Stimulated activated naive CD8-positive, alpha-beta T cell treated with anti-CD3 and anti-CD28 coated beads, Interleukin-15, Interleukin-2, amounts not matched to agents 100 U/mL and 50 U/mL, for 24 hours (primary cell): ENCODE measurements at regions not wholly inside any gene's neighbourhood (a gene's known extent, or its start where the extent isn't known, plus 50 kb on each side); places are given as distances from the start of the nearest gene placed in this dataset.
"Not testable (repeated sequence)": the region's sequence is repeated elsewhere in the genome, so short reads cannot be mapped to it uniquely, and the experiment has no call there.

Source experiments
- ATAC-seq: fragments of 150-1000 bp; cut with Tn5 transposase; one replicate; pipeline ENCODE4 v1.10.0; 2021
- DNase-seq: peaks from one replicate; pipeline ENCODE4 v3.0.0; 2021

- ATAC-seq (no peak), DNase-seq (no peak)
These were observed 522.9 kb upstream of the FSHR start for GRCh38 chr2:49677227-49677626.

DNA sequence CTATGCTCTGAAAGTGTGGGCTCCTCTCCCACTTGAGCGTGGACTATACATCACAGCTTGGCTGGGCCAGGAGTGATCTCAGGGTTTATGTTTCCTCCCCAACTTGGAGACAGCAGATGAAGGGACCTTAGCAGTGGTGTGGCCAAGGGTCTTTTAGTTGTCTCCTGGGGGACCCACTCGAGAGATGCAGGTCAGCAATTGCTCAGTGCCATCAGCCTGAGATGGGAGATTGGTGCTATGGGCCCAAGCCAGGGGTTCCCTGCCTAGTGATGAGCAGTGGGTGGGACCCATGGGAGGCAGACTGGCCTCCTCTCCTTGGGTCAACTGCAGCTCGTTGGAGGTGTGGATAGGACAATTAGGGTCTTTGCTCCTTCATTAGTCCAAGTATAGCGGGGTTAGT lies 510.5 kb upstream of the FSHR start:
- no peak for ATAC-seq

GRCh38 chr2:49661809-49662208 lies 507.5 kb upstream of the FSHR start:
- DNase-seq (no peak), ATAC-seq (no peak)

More for the DNA sequence above, 510.5 kb upstream of the FSHR start:
- no peak for DNase-seq

DNA sequence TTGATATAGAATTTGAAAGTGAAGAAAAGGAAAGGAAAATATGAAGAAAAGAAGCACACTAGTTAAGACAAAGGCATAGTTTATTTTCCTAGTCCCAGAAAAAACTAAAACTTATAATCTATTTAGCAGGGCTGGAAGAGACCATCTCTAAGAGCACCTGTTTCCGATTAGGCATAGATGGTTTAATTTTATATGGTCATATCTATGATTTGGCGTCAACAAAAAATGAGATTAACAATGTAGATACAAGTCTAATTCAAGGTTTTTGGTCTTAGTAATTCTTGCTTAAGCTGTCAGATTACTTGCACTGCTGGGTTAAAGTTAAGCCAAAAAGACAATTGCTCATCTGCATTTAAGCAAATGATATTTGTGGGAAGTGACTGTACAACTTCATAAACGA lies 502.5 kb upstream of the FSHR start:
- no peak for DNase-seq
- no peak for ATAC-seq

- DNase-seq (no peak), ATAC-seq (no peak)
These were observed 488.8 kb upstream of the FSHR start for GRCh38 chr2:49643149-49643548.

- ATAC-seq (no peak), DNase-seq (no peak)
These were observed 486.3 kb upstream of the FSHR start for GRCh38 chr2:49640630-49641029.

DNA sequence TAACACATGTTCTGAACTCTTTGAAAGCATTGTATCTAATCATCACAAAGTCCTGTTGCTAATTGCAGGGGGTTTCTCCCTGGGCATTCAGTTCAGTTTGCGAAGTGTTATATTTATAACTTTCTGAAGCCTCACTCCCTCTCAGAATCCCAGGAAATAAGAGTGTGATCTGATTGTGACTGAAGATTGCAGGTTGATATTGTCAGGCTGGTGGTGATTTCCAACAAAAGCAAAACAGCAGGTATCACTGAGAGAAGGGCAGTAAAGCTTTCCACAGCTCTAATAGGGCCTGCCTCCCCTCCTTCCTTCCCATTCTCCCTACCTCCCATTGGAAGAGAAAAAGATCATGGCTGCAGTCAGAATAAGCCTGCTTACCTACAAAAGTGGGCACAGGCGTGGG lies 466.7 kb upstream of the FSHR start:
- ATAC-seq (no peak), DNase-seq (no peak)

DNA sequence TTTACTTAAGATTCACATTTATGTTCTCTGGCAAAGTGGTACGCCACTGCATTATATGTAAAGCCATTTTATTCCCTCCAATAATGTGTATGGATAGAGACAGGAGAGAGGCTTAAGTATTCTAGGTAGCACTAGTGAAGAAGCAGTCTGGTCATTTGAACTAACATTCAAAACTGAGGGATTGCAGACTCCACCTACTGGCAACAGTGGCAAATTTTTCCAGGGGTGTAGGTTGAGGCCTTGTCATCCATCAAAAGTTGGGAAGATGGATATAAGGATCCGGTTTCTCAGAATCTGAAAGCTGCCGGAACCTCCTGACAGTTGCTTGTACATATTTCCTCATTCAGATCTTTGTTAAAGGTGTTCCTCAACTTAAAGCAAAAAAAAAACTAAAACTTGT lies 465.5 kb upstream of the FSHR start:
- no peak for DNase-seq
- ATAC-seq: no peak

DNA sequence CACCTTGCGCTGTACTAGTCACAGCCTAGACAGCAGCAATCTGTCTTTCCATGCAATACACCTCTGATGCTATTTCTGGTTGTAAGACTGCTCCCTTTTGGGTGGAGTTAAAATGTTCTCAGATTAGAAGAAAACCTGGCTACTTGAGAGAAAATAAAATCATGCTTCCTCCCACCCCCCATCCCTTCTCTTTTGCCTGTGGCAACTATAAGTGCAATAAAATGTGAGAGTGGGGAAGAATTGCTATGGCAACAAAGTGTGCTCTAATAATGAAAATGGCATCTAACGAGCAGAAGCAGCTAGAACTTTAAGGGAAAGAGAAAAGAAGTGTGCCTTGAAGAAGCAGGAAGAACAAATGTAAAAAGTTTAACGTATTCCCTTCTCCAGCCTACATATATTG lies 464.2 kb upstream of the FSHR start:
- DNase-seq (no peak), ATAC-seq (no peak)

GRCh38 chr2:49616800-49617199 lies 462.5 kb upstream of the FSHR start:
- ATAC-seq: no peak
- no peak for DNase-seq

DNA sequence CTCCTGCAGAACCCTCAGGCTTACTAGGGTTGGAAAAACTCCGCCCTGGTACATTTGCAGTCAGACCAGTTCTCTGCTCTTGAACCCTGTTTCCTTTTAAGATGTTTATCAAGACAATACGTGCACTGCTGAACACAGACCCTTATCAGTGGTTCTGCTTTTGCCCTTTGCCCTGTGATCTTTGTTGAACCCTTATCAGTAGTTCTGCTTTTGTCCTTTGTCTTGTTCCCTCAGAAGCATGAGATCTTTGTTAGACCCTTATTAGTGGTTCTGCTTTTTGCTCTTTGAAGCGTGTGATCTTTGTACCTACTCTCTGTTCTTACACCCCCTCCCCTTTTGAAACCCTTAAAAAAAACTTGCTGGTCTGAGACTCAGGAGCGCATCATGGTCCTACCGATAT lies 457.5 kb upstream of the FSHR start:
- not testable (repeated sequence) for ATAC-seq, DNase-seq

DNA sequence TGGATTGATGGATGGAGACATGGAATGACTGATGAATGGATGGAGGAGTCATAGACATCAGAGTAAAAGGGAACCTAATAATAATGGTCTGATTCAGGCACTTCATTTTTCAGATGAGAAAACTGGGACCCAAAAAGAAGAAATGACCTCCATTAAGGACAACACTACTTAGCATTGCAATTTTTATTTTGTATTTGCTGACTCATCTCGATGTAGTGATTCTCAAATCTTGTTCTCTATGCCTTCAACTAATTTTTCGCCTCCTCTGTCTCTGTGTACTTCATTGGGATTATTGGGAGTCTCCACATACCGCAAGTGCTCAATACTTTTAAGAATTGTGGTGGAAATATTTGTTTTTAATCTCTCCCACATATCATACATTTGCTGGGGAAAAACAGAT lies 446.2 kb upstream of the FSHR start:
- ATAC-seq: no peak
- DNase-seq: no peak

GRCh38 chr2:49598231-49598630 lies 443.9 kb upstream of the FSHR start:
- DNase-seq (no peak), ATAC-seq (no peak)

DNA sequence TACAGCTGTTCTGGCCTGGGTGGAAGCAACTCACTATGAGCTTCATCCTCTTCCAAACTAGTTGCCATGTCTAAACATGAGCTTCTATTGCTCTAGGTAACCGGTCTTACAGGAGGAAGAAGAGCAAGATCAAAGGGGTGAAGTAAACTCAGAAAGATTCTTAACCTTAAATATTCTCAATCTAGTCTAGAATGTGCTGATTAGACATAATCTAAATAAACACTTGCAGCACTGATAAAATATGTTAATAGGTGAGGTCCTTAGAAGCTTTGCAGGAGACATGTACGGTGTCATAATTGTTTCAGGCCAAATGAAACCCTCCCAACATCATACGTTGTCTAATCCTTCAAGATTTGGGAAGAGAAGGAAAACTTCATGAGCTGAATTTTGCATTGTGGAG lies 431.6 kb upstream of the FSHR start:
- DNase-seq (no peak), ATAC-seq (no peak)

GRCh38 chr2:49582946-49583345 lies 428.6 kb upstream of the FSHR start:
- ATAC-seq (no peak), DNase-seq (no peak)

DNA sequence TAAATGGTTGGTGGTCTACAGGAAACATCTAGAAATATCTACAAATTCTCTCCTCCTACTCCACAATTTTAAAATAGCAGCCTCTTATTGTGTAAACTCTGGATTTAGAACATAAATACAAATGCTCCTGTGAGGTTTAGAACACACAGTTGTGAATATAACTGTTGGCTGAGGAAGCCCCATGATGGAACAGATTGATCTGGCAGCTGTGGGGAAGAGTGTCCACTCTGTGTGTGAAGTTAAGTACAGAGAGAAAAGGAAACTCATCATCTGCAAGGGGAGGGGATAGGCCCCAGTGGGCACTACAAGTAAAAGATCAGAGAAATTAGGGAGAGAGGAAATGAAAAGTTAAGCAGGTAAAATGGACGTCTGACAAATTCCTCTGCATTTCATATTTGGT lies 422.7 kb upstream of the FSHR start:
- DNase-seq (no peak), ATAC-seq (no peak)

GRCh38 chr2:49569176-49569575 lies 414.9 kb upstream of the FSHR start:
- ATAC-seq (no peak), DNase-seq (no peak)

GRCh38 chr2:49567811-49568600 lies 413.7 kb upstream of the FSHR start:
- no peak for ATAC-seq
- no peak for DNase-seq

GRCh38 chr2:49567021-49567420 lies 412.7 kb upstream of the FSHR start:
- ATAC-seq (no peak), DNase-seq (no peak)

DNA sequence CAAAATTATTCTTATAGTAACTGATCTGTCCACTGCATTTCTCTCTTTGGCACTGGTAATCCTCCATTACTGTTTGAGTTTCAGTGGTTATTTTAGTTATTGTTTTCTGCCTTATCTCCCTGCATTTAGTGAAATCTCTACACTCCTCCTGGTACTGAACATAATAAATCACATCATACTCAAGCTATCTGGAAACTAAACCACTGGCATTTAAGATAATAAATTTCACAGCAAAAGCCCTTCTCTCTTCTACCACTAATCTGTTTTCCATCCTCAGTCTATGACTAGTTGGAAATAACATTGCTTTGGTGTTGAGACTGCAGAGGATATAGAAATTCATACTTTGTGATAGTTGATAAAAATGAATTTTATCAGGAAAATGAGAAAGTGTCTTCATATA lies 399.3 kb upstream of the FSHR start:
- DNase-seq (no peak), ATAC-seq (no peak)

- ATAC-seq (no peak), DNase-seq (no peak)
These were observed 378.4 kb upstream of the FSHR start for GRCh38 chr2:49532702-49533101.

GRCh38 chr2:49515996-49516782 lies 361.9 kb upstream of the FSHR start:
- ATAC-seq: no peak
- DNase-seq: no peak

DNA sequence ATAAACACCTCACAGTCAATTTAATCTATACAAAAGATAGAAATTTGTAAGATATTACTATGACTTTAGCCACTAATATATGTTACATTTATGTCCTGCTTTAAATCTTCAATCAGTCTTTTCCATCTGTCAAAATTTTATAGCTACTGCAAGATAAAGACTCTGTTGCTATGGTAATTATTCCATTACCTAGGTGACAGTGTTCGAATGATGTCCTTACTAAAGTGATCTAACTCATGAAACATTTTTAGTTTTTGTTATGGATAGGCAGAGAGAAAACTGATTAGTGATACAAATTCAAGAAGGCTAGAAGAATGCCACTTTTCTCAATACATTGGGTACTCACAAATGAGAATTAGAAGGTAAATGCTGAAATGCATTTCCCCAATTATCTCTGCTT lies 359.9 kb upstream of the FSHR start:
- ATAC-seq (no peak), DNase-seq (no peak)

- DNase-seq: peak; percentile 15
These were observed 336.4 kb upstream of the FSHR start for GRCh38 chr2:49490710-49491109.

More at GRCh38 chr2:49490710-49491109, 336.4 kb upstream of the FSHR start:
- ATAC-seq: no peak
